ENCODE measurements at regions not wholly inside any gene's neighbourhood (a gene's known extent, or its start where the extent isn't known, plus 50 kb on each side); places are given as distances from the start of the nearest gene placed in this dataset.

DNA sequence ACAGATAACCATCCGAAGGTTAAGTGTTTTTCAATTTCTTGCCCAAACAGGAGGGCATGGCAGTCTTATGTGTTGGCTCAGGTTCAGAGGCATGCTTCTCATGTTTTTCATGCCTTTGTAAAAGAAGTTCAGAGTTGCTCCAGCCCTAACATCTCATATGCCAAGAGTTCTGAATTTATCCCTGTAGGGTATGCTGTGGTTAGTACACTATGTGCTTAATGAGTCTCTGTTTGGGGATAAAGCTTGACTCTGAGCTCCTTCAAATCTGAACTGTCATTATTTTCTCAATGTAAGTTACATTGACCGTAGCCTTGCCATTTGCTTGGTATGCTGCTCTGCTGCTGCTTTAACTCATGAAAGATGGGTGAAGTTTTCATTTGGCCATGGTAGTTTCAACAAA, 67.9 kb upstream of the PNPT1 start:
- no peak for TF ChIP-seq POLR2A (IDR thresholded peaks at IDR 0.05)
- TF ChIP-seq, protein P1, sequence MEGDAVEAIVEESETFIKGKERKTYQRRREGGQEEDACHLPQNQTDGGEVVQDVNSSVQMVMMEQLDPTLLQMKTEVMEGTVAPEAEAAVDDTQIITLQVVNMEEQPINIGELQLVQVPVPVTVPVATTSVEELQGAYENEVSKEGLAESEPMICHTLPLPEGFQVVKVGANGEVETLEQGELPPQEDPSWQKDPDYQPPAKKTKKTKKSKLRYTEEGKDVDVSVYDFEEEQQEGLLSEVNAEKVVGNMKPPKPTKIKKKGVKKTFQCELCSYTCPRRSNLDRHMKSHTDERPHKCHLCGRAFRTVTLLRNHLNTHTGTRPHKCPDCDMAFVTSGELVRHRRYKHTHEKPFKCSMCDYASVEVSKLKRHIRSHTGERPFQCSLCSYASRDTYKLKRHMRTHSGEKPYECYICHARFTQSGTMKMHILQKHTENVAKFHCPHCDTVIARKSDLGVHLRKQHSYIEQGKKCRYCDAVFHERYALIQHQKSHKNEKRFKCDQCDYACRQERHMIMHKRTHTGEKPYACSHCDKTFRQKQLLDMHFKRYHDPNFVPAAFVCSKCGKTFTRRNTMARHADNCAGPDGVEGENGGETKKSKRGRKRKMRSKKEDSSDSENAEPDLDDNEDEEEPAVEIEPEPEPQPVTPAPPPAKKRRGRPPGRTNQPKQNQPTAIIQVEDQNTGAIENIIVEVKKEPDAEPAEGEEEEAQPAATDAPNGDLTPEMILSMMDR (IDR thresholded peaks at IDR 0.05 in 8 of 11, conservative IDR thresholded peaks at IDR 0.05 in 3 of 11) = no peak
- TF ChIP-seq POLR2AphosphoS5 (IDR thresholded peaks at IDR 0.05) = no peak
- Histone ChIP-seq H3K27ac (peak overlapping the region in 1 of 8 donors; percentile 29), H3K36me3 (no peaks in the 10 kb centered on the region), H3K4me3 (no peak overlapping the region), H3K4me1 (no peaks in the 10 kb centered on the region), H3K27me3 (replicated peaks in 1 of 7) (peaks cover 0 to 5% (median 0%) of the 10 kb centered on the region in 7 donors), H3K9me3 (no peaks in the 10 kb centered on the region)
- no peak for DNase-seq
- intact Hi-C loops (cut with DNase I; ENCODE audit: low total_unique reads) = no loop called here
- 78 to 91% (median 85%) methylated on average over 2 of the region's 2 CpGs for WGBS, 5 donors

DNA sequence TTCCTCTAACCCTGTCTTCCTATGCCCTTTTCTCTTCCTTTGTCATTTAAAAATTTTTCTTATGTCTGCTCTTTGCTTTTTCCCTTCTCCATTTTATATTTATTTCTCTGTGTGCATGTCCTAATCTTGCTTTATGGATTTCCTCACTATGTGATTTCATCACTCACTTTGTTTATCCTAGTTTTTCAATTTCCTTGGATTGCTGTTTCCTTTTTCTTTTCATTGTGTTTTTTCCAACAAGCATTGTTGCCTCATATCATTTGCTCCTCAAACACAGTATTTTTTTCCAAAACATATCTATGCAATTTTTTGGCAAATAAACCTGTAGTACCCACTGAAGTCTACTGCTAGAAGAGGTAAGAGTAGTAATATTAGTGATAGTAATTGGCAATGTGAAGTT, 67.4 kb upstream of the PNPT1 start:
- Histone ChIP-seq H3K9me3 (no peaks in the 10 kb centered on the region), H3K27me3 (replicated peaks in 1 of 7) (peaks cover 0 to 5% (median 0%) of the 10 kb centered on the region in 7 donors), H3K4me3 (no peak overlapping the region), H3K36me3 (no peaks in the 10 kb centered on the region), H3K4me1 (no peaks in the 10 kb centered on the region), H3K27ac (no peak overlapping the region)
- DNase-seq = no peak
- TF ChIP-seq POLR2A (IDR thresholded peaks at IDR 0.05) (no peak), POLR2AphosphoS5 (IDR thresholded peaks at IDR 0.05) (no peak)
- TF ChIP-seq, protein P1 (IDR thresholded peaks at IDR 0.05 in 8 of 11, conservative IDR thresholded peaks at IDR 0.05 in 3 of 11) = no peak
- intact Hi-C loops (cut with DNase I; ENCODE audit: low total_unique reads) = no loop called here

DNA sequence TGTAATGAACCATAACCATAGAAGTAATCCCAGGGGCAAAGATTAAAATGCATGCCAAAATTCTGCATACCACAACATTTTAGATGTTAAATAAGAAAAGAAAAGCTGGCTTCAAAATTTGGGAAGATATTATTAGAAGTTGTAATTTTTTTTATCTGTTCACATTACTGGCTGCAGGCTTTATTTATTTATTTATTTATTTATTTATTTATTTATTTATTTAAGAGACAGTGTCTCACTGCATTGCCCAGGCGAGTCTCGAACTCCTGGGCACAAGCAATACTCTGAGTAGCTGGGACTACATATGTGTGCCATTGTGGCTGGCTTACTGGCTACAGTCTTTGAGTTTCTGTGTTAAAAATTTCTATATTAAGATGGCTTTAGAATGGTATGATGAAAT, 66.5 kb upstream of the PNPT1 start:
- 90 to 96% (median 94%) methylated on average over 2 of the region's 2 CpGs for WGBS, 5 donors
- TF ChIP-seq, protein P1 (IDR thresholded peaks at IDR 0.05 in 8 of 11, conservative IDR thresholded peaks at IDR 0.05 in 3 of 11) = no peak
- TF ChIP-seq POLR2AphosphoS5 (IDR thresholded peaks at IDR 0.05) (no peak), POLR2A (IDR thresholded peaks at IDR 0.05) (no peak)

DNA sequence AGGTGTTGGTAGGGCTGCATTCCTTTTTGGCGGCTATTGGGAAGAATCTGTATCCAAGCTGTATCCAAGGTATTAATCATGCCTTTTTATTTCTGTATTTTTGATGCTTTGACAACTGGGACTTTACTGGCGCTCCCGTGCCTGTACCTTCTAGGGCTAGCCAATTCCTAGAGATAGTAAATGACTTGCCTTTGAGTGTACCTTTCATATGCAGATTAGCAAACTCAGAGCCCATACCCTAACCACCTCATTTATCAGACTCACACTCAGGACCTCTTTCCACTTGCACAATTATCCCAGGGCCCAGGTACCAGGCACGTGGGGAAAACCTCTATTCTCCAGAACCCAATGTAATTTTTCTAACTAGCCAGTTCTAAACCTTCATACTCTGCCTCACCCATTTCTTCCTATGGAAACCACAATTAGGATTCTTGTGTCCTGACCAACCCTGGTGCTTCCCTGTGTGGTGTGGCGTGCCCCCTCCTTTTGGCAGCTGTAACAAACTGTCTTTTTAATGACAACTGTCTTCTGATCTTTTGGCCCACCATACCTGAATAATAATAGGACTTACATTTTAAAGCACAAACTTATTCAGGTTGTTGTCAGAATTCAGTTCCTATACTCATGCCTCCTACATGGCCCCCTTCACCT, 65.8 kb upstream of the PNPT1 start:
- no peak overlapping the region for H3K4me3 ChIP-seq
- 77 to 89% (median 84%) methylated on average over 5 of the region's 5 CpGs for WGBS, 5 donors
- no peaks in the 10 kb centered on the region for H3K36me3 ChIP-seq
- no peaks in the 10 kb centered on the region for H3K4me1 ChIP-seq
- peaks cover 0 to 5% (median 0%) of the 10 kb centered on the region in 7 donors for H3K27me3 ChIP-seq (replicated peaks in 1 of 7)
- intact Hi-C loops (cut with DNase I; ENCODE audit: low total_unique reads) = no loop called here
- no peak overlapping the region for H3K27ac ChIP-seq
- no peak for DNase-seq
- H3K9me3 ChIP-seq = peaks cover 0 to 2% (median under 1%) of the 10 kb centered on the region in 8 donors
- TF ChIP-seq POLR2AphosphoS5 (IDR thresholded peaks at IDR 0.05) = no peak
- TF ChIP-seq POLR2A (IDR thresholded peaks at IDR 0.05) = no peak
- TF ChIP-seq, protein P1 (IDR thresholded peaks at IDR 0.05 in 8 of 11, conservative IDR thresholded peaks at IDR 0.05 in 3 of 11) = no peak

More for the DNA sequence above, 66.5 kb upstream of the PNPT1 start:
- intact Hi-C loops (cut with DNase I; ENCODE audit: low total_unique reads) = no loop called here
- Histone ChIP-seq H3K36me3 (no peaks in the 10 kb centered on the region), H3K9me3 (no peaks in the 10 kb centered on the region), H3K27ac (no peak overlapping the region), H3K27me3 (replicated peaks in 1 of 7) (peaks cover 0 to 5% (median 0%) of the 10 kb centered on the region in 7 donors), H3K4me1 (no peaks in the 10 kb centered on the region), H3K4me3 (no peak overlapping the region)
- no peak for DNase-seq
